ENCODE measurements at regions not wholly inside any gene's neighbourhood (a gene's known extent, or its start where the extent isn't known, plus 50 kb on each side); places are given as distances from the start of the nearest gene placed in this dataset.

GRCh38 chr13:111467111-111467890 is 146.9 kb downstream of the TEX29 start:
- TF ChIP-seq CTCF (IDR thresholded peaks at IDR 0.05) = no peak
- intact Hi-C loops (cut with DNase I) = no loop called here
- Histone ChIP-seq H3K27ac (no peak overlapping the region), H3K4me1 (no peaks in the 10 kb centered on the region), H3K4me3 (no peak overlapping the region), H3K9me3 (no peaks in the 10 kb centered on the region), H3K27me3 (peaks cover 0 to 40% of the 10 kb centered on the region in 2 donors), H3K36me3 (no peaks in the 10 kb centered on the region)
- DNase-seq = no peak
- no peak for ATAC-seq

GRCh38 chr13:111468037-111468959 is 147.9 kb downstream of the TEX29 start:
- Histone ChIP-seq H3K27me3 (peaks cover 0 to 38% of the 10 kb centered on the region in 2 donors), H3K4me1 (no peaks in the 10 kb centered on the region), H3K9me3 (no peaks in the 10 kb centered on the region), H3K4me3 (no peak overlapping the region), H3K27ac (no peak overlapping the region), H3K36me3 (no peaks in the 10 kb centered on the region)
- DNase-seq (no peak), ATAC-seq (no peak)
- intact Hi-C loops (cut with DNase I) = no loop called here
- TF ChIP-seq CTCF (IDR thresholded peaks at IDR 0.05) = no peak

GRCh38 chr13:111469450-111469849 is 149.0 kb downstream of the TEX29 start:
- H3K4me1 ChIP-seq = no peaks in the 10 kb centered on the region
- no peaks in the 10 kb centered on the region for H3K36me3 ChIP-seq
- H3K4me3 ChIP-seq = no peak overlapping the region
- DNase-seq = no peak
- H3K9me3 ChIP-seq = no peaks in the 10 kb centered on the region
- H3K27ac ChIP-seq = no peak overlapping the region
- TF ChIP-seq CTCF (IDR thresholded peaks at IDR 0.05) = no peak
- peaks cover 0 to 33% of the 10 kb centered on the region in 2 donors for H3K27me3 ChIP-seq
- ATAC-seq = no peak
- intact Hi-C loops (cut with DNase I) = no loop called here

- H3K4me3 ChIP-seq = no peak overlapping the region
- H3K27ac ChIP-seq = no peak overlapping the region
- intact Hi-C loops (cut with DNase I) = loop anchor here in 1 of 2 donors (10.0 kb wide), 1 partner anchor 975 kb away; no protein-coding TSS in a partner anchor
Measured at GRCh38 chr13:111469916-111470506, 149.6 kb downstream of the TEX29 start.

More at GRCh38 chr13:111469916-111470506, 149.6 kb downstream of the TEX29 start:
- no peak for ATAC-seq
- no peaks in the 10 kb centered on the region for H3K4me1 ChIP-seq
- DNase-seq = no peak
- no peak for TF ChIP-seq CTCF (IDR thresholded peaks at IDR 0.05)
- H3K27me3 ChIP-seq = peaks cover 0 to 31% of the 10 kb centered on the region in 2 donors
- H3K9me3 ChIP-seq = no peaks in the 10 kb centered on the region
- H3K36me3 ChIP-seq = no peaks in the 10 kb centered on the region

All from left lung (tissue), 4 donors.